ENCODE measurements at regions not wholly inside any gene's neighbourhood (a gene's known extent, or its start where the extent isn't known, plus 50 kb on each side); places are given as distances from the start of the nearest gene placed in this dataset.

DNA sequence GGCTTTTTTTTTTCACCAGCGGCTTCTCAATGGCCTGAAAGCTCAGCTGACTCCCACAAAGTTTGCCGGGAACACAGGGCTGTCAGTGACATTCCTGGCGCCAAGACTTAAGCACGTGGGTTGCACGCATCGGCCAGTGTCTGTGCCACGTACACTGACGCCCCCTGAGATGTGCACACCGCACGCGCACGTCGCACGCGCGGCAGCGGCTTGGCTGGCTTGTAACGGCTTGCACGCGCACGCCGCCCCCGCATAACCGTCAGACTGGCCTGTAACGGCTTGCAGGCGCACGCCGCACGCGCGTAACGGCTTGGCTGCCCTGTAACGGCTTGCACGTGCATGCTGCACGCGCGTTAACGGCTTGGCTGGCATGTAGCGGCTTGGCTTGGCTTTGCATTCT lies 63.2 kb downstream of the CCDC74A start:
- TF ChIP-seq CTCF (optimal IDR thresholded peaks at IDR 0.05 in 1 of 3, IDR thresholded peaks at IDR 0.05 in 1 of 3, conservative IDR thresholded peaks at IDR 0.05 in 1 of 3; ENCODE audit: extremely low read depth in 1 of 3, insufficient read depth in 2 of 3, low read length in 3 of 3) (no peak), EZH2 (IDR thresholded peaks at IDR 0.05; ENCODE audit: low read length) (no peak)
